ENCODE measurements at regions not wholly inside any gene's neighbourhood (a gene's known extent, or its start where the extent isn't known, plus 50 kb on each side); places are given as distances from the start of the nearest gene placed in this dataset.

- DNase-seq (ENCODE audit: low spot score), result no peak
These were observed 1434.6 kb downstream of the PCDH18 start for GRCh38 chr4:136097676-136098075.

- no peak for DNase-seq (ENCODE audit: low spot score)
These were observed 1444.0 kb downstream of the PCDH18 start for GRCh38 chr4:136088211-136088867.

- DNase-seq (ENCODE audit: low spot score), result peak; percentile 42
These were observed 1453.3 kb downstream of the PCDH18 start for GRCh38 chr4:136078976-136079375.

- no peak for DNase-seq (ENCODE audit: low spot score)
These were observed 1475.5 kb downstream of the PCDH18 start for GRCh38 chr4:136056748-136057147.

- no peak for DNase-seq (ENCODE audit: low spot score)
These were observed 1476.9 kb downstream of the PCDH18 start for GRCh38 chr4:136055360-136055759.

GRCh38 chr4:136036744-136037143, 1495.5 kb downstream of the PCDH18 start:
- peak; percentile 96 for DNase-seq (ENCODE audit: low spot score)

- no peak for DNase-seq (ENCODE audit: low spot score)
These were observed 1499.9 kb downstream of the PCDH18 start for GRCh38 chr4:136032391-136032790.

- DNase-seq (ENCODE audit: low spot score), result no peak
These were observed 1506.8 kb downstream of the PCDH18 start for GRCh38 chr4:136025540-136025939.

GRCh38 chr4:136017556-136017955, 1514.7 kb downstream of the PCDH18 start:
- DNase-seq (ENCODE audit: low spot score), result no peak

GRCh38 chr4:136012220-136012619, 1520.1 kb downstream of the PCDH18 start:
- no peak for DNase-seq (ENCODE audit: low spot score)

GRCh38 chr4:136009258-136009832, 1522.9 kb downstream of the PCDH18 start:
- DNase-seq (ENCODE audit: low spot score), result no peak

- no peak for DNase-seq (ENCODE audit: low spot score)
These were observed 1524.3 kb downstream of the PCDH18 start for GRCh38 chr4:136007991-136008390.

GRCh38 chr4:136002316-136002715, 1530.0 kb downstream of the PCDH18 start:
- DNase-seq (ENCODE audit: low spot score), result peak; percentile 19

GRCh38 chr4:136001791-136002190, 1530.5 kb downstream of the PCDH18 start:
- DNase-seq (ENCODE audit: low spot score), result peak; percentile 35

- no peak for DNase-seq (ENCODE audit: low spot score)
These were observed 1532.0 kb downstream of the PCDH18 start for GRCh38 chr4:136000246-136000645.

GRCh38 chr4:135994360-135994759, 1537.9 kb downstream of the PCDH18 start:
- DNase-seq (ENCODE audit: low spot score), result no peak

GRCh38 chr4:135976860-135977259, 1555.4 kb downstream of the PCDH18 start:
- DNase-seq (ENCODE audit: low spot score), result no peak

- no peak for DNase-seq (ENCODE audit: low spot score)
These were observed 1565.4 kb downstream of the PCDH18 start for GRCh38 chr4:135966936-135967335.

- DNase-seq (ENCODE audit: low spot score), result no peak
These were observed 1569.3 kb downstream of the PCDH18 start for GRCh38 chr4:135963009-135963408.

- no peak for DNase-seq (ENCODE audit: low spot score)
These were observed 1582.4 kb downstream of the PCDH18 start for GRCh38 chr4:135949931-135950330.

- DNase-seq (ENCODE audit: low spot score), result no peak
These were observed 1583.5 kb downstream of the PCDH18 start for GRCh38 chr4:135948797-135949196.

- DNase-seq (ENCODE audit: low spot score), result no peak
These were observed 1590.6 kb downstream of the PCDH18 start for GRCh38 chr4:135941671-135942070.

GRCh38 chr4:135934026-135934425, 1598.3 kb downstream of the PCDH18 start:
- DNase-seq (ENCODE audit: low spot score), result no peak

GRCh38 chr4:135927651-135928050, 1604.6 kb downstream of the PCDH18 start:
- peak; percentile 30 for DNase-seq (ENCODE audit: low spot score)

Data from H4 (cell line).